H1 (cell line): ENCODE measurements at regions not wholly inside any gene's neighbourhood (a gene's known extent, or its start where the extent isn't known, plus 50 kb on each side); places are given as distances from the start of the nearest gene placed in this dataset.

Source experiments
- CEBPB ChIP-seq: IDR thresholded peaks from 2 replicates; pipeline ENCODE4 v1.6.1; 2012; ENCODE audit warnings: low read depth, low read length
- CHD7 ChIP-seq: fragments of 300-600 bp; sonication (generic); IDR thresholded peaks from 2 replicates; pipeline ENCODE4 v1.7.1; 2012; ENCODE audit warnings: low read length, moderate library complexity, mild to moderate bottlenecking, inconsistent platforms; ENCODE audit not compliant: insufficient replicate concordance
- MAX ChIP-seq: IDR thresholded peaks from 2 replicates; pipeline ENCODE4 v1.6.1; 2012; ENCODE audit warnings: inconsistent platforms
- TAF7 ChIP-seq: optimal IDR thresholded peaks from 2 replicates; pipeline ENCODE3; 2011; ENCODE audit warnings: low read depth, mild to moderate bottlenecking, inconsistent platforms, low read length, moderate library complexity, borderline replicate concordance

GRCh38 chr4:7126981-7127380 lies 59.1 kb upstream of the GRPEL1 start (continued):
- TF ChIP-seq CHD7 = no peak
- no peak for TF ChIP-seq TAF7
- TF ChIP-seq CEBPB = no peak
- TF ChIP-seq MAX = no peak
